ENCODE measurements at regions not wholly inside any gene's neighbourhood (a gene's known extent, or its start where the extent isn't known, plus 50 kb on each side); places are given as distances from the start of the nearest gene placed in this dataset.

DNA sequence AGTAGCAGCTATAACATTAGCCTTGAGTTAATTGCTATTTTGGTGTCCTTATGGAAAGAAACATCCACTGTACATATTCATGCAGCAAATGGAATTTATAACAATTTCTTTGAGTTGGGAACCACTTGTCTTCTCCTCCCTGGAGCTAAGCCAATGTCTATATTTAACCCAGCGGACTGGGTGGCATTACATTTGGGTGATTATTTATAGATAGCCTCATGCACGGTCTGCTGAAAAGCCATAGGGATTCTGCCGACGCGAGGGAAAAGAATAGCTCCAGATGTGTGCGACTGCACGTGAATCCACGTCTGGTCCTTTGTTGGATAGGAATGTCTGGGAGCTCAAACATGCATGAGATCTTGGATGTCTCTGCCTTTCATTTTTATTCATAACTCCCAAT lies 157.5 kb upstream of the BRINP1 start:
- TF ChIP-seq, protein P1, sequence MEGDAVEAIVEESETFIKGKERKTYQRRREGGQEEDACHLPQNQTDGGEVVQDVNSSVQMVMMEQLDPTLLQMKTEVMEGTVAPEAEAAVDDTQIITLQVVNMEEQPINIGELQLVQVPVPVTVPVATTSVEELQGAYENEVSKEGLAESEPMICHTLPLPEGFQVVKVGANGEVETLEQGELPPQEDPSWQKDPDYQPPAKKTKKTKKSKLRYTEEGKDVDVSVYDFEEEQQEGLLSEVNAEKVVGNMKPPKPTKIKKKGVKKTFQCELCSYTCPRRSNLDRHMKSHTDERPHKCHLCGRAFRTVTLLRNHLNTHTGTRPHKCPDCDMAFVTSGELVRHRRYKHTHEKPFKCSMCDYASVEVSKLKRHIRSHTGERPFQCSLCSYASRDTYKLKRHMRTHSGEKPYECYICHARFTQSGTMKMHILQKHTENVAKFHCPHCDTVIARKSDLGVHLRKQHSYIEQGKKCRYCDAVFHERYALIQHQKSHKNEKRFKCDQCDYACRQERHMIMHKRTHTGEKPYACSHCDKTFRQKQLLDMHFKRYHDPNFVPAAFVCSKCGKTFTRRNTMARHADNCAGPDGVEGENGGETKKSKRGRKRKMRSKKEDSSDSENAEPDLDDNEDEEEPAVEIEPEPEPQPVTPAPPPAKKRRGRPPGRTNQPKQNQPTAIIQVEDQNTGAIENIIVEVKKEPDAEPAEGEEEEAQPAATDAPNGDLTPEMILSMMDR (conservative IDR thresholded peaks at IDR 0.05; ENCODE audit: low read depth, low read length), result no peak
- TF ChIP-seq EZH2 (IDR thresholded peaks at IDR 0.05; ENCODE audit: borderline replicate concordance, low read depth, low read length, poor library complexity, severe bottlenecking), result no peak
